ENCODE measurements at regions not wholly inside any gene's neighbourhood (a gene's known extent, or its start where the extent isn't known, plus 50 kb on each side); places are given as distances from the start of the nearest gene placed in this dataset.
"Not testable (repeated sequence)": the region's sequence is repeated elsewhere in the genome, so short reads cannot be mapped to it uniquely, and the experiment has no call there.

- no peak for DNase-seq (ENCODE audit: low spot score)
Measured at GRCh38 chr9:119917175-119917574, 547.9 kb upstream of the BRINP1 start.

DNA sequence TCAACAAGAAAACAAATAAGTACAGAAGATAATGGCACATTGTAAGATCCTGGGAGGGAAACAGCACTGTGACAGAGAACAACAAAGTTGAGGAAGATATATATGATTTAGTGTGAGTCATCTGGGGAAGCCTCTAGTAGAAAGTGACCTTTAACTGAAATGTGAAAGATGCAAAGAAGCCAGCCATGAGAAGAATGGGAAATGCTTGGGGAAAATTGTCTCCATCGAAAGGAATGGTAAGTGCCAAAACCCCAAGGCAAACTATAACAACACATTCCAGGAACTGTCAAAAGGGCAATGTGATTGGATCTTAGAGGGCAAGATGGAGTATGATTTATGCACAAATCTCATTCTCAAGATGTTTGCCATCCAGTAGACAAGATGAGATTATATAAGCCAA lies 537.8 kb upstream of the BRINP1 start:
- DNase-seq (ENCODE audit: low spot score): no peak

GRCh38 chr9:119905724-119906123 lies 536.5 kb upstream of the BRINP1 start:
- no peak for DNase-seq (ENCODE audit: low spot score)

- no peak for DNase-seq (ENCODE audit: low spot score)
Measured at GRCh38 chr9:119903851-119904250, 534.6 kb upstream of the BRINP1 start.

DNA sequence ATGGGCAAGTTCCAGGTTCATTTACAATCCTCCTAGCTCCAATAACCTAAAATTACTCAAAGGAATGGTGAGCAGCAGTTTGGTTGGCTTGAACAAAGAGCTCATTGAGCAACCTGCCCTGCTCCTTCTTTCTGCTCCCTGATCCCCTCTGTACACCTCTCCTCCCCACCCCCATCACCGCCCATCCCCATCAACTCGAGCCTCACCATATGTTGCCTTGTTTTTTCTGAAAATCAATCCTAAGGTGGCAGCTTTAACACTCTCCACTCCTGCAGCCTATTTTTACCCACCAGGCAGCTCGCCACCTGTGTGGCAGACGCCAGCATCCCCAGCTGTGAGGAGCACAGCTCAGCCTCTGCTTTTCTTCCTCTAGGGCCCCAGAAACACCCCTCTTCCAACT lies 533.4 kb upstream of the BRINP1 start:
- no peak for DNase-seq (ENCODE audit: low spot score)

DNA sequence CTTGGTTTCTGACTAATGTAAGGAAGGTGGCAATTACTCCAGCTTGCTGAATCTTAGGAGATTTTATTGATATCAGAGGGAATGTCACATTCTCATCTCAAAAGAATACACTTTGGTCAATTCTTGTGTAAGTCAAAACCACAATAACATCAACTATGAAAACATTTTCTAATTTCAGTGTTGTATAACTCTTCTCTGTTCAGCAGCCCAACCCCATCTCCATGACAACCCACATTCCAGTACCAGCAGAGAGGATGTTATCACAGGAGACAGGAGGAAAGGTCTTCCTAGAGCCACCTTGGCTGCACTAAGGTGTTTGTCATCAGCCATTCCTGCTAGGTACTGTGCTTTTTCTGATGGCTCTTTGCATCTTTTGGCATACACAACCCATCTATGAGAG lies 529.1 kb upstream of the BRINP1 start:
- no peak for DNase-seq (ENCODE audit: low spot score)

- DNase-seq (ENCODE audit: low spot score): no peak
Measured at GRCh38 chr9:119884438-119884837, 515.2 kb upstream of the BRINP1 start.

DNA sequence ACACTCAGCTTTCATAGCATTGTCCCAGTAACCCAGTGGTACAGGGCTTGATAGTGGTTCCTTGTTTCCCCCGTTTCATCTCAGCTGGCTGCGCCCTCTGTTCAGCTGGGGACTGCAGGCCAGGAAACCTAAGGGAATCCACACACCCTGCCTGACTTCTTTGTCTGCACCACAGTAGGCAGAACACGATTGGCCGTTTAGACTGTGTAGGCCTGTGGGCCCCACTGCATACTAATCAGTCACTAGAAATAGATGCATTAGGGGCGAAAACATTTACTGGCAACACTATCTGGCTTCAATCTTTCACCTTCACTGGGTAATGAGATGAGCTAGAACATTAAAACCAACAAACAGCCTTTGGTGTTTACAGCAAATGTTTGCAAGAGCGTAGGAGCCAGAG lies 512.7 kb upstream of the BRINP1 start:
- no peak for DNase-seq (ENCODE audit: low spot score)

DNA sequence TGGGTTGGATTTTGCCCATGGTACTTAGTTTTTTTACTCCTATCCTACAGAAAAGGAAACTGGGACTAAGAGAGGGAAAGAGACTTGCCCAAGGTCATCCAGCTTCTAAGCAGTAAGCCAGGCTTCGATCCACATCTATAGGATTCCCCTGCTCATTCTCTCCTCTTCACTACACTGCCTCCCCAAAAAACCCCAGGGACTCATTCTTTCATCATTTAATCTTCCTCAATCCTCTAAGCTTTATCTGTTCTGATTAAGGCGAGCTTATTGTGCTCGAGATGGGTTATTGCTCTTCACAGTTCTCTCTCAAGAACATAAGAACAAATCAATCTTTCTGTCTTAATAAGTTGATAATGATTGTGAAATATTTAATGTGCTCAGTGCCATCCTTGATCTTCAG lies 511.1 kb upstream of the BRINP1 start:
- DNase-seq (ENCODE audit: low spot score): no peak

- no peak for DNase-seq (ENCODE audit: low spot score)
Measured at GRCh38 chr9:119877306-119877705, 508.1 kb upstream of the BRINP1 start.

DNA sequence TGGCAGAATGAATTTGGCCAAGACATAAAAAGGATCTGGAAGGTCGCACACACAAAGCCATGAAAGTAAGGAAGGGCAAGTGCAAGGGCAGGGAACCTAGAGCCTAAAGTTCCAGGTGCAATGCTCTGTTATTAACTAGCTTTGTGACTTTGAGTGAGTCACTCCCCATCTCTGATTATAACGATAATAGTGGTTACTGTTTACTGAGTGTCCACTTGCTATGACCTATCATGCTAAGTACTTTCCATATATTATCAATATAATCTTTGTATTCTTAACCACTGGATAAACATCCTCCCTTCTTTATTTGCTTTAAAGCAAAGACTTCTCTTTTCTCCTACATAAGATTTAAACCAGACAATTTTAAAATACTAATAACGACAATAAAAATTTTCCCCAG lies 504.6 kb upstream of the BRINP1 start:
- no peak for DNase-seq (ENCODE audit: low spot score)

DNA sequence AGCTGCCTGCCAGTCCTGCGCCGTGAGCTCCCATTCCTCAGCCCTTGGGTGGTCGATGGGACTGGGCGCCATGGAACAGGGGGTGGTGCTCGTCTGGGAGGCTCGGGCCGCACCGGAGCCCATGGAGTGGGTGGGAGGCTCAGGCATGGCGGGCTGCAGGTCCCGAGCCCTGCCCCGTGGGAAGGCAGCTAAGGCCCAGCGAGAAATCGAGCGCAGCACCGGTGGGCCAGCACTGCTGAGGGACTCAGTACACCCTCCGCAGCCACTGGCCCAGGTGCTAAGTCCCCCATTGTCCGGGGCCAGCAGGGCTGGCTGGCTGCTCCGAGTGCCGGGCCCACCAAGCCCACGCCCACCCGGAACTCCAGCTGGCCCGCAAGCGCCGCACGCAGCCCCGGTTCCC lies 501.0 kb upstream of the BRINP1 start:
- not testable (repeated sequence) for DNase-seq (ENCODE audit: low spot score)

GRCh38 chr9:119868694-119869093 lies 499.5 kb upstream of the BRINP1 start:
- DNase-seq (ENCODE audit: low spot score): no peak

DNA sequence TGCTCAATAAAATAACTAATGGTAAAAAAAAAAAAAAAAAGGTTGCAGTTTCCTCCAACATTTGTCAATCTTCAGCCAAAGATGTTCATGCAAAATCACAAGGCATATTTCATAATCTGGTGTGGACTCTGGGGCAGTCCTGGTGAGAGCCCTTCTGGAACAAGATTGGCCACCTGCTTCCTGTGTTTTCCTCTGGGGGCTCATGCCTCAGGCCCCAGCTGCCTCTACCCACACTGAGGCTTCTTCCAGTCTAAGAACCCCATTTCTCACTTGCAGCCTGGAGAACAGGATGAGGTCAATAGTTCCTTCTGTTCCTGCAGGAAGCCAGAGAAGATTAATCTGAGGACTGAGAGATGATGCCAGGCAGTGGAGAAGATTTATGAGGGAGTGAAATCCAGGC lies 492.6 kb upstream of the BRINP1 start:
- DNase-seq (ENCODE audit: low spot score): no peak

DNA sequence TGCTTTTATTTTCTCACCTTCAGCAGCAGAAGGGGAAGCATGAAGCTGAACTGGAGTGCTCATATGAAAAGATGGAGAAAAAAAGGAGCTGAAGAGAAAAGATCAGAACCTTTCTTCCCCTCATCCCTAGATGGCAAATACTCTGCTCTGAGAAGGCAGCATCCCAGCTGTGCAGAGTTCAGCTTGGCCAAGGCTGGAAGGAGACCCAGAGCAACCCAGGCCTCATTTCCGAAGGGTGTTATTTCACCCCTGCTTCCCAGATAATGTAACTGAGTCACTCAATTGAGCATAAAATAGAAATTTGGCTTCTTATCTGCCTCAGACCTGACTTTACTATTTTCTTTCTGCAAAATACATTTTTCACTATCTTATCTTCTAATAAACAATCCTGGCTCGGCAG lies 489.9 kb upstream of the BRINP1 start:
- DNase-seq (ENCODE audit: low spot score): no peak

DNA sequence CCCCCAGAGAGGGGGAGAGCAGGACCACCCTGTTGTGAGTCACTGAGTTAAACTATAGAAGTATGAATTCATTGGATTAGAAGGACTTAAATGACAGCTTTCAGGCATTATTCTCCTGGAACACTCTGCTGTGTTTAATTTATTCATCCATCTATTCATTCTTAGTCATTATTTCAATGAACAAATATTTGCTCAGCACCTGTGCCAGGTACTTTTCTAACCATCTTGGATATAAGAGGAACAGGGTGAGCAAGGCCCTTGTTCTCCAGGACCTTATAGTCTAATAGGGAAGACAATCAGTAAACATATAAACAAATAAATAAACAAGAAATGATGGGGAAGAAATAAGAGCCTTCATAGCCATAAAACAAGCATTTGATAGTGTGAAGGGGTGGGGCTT lies 483.9 kb upstream of the BRINP1 start:
- no peak for DNase-seq (ENCODE audit: low spot score)

GRCh38 chr9:119852390-119852789 lies 483.2 kb upstream of the BRINP1 start:
- DNase-seq (ENCODE audit: low spot score): no peak

DNA sequence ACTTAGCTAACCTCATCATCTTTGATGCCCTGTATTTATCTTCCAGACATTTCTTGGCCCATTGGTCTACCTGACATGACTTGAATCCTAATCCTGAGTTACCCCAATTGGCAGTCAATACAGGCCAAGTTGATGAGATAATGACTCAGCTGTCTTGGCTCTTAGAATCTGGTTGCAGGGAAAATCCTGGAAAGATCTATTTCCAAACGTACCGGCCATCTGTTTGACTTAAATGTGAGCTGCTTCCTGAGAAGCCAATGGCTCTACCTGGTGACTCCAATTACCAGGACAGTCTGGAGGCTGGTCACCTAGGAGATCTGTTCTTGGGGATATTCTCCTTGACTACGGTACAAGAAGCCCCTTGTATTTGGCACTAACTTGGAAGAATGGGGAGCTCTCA lies 475.2 kb upstream of the BRINP1 start:
- no peak for DNase-seq (ENCODE audit: low spot score)

- no peak for DNase-seq (ENCODE audit: low spot score)
Measured at GRCh38 chr9:119841016-119841415, 471.8 kb upstream of the BRINP1 start.

DNA sequence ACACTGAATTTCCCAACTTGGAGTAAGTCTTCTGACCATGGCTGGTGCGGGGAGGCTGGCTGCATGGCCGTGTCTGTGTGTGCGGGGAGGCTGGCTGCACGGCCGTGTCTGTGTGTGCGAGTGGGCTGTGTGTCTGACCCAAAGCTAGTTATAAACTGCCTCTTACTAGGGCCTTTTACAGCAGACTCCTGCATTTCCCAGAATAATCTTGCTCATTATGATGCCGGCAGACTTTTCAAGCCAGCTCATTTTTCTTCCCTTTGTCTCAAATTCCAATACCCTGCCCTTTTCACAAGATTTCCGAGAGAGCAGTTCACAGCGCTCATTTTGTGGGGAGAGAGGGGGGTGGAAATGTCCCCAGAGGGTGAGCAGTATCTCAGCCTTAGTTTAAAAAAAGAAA lies 470.7 kb upstream of the BRINP1 start:
- no peak for DNase-seq (ENCODE audit: low spot score)

DNA sequence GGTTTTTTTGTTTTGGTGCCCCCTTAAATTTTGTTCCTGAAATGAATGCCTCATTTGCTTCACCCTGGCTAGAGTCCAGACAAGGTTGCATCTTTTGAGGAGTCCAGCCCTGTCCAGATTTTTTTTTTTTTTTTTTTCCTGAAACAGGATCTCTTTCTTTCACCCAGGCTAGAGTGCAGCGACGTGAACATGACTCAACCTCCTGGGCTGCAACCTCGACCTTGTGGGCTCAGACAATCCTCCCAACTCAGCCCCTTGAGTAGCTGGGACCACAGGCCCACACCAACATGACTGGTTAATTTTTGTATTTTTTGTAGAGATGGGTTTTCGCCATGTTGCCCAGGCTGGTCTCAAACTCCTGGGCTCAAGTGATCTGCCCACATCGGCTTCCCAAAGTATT lies 469.0 kb upstream of the BRINP1 start:
- no peak for DNase-seq (ENCODE audit: low spot score)

GRCh38 chr9:119836036-119836435 lies 466.8 kb upstream of the BRINP1 start:
- no peak for DNase-seq (ENCODE audit: low spot score)

DNA sequence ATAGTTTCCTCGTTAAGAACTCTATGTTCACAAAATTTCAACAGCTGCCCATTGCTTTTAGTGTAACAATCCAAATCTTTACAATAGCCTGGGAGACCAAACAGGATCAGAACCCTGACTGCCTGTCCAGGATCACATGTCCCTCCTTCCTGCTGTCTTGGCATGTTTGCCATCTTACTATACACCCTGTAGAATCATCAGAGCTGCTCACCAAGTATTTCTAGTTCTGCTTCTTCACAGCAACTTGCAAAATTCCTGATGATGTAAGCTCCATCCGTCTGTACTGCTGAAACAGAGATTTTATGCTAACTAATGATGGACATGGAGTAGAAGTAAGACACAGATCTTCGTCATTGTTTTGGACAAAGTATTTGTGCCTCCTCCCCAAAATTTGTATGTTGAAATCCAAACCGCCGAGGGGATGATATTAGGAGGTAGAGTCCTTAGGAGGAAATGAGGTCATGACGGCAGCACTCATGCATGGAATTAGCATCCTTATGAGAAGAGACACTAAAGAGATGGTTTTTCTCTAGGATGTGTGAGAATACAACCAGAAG lies 464.9 kb upstream of the BRINP1 start:
- no peak for DNase-seq (ENCODE audit: low spot score)

DNA sequence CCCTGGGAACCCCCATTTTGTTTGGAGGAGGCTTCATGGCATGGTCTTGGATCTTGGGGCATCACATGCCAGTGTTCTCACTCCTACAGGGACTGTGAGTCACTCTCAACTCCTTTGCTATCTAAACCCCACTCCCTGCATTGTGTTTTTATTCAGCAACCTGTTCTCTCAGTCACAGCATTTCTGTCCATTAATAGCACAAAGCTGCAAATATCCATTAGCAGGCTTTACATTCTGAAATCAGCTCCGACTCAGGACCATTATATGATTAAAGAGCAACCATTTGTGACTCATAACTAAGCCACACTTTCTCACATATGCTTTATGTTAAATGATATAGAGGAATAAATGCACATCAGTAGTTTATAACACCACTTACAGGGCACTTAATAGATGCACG lies 462.1 kb upstream of the BRINP1 start:
- DNase-seq (ENCODE audit: low spot score): no peak

- no peak for DNase-seq (ENCODE audit: low spot score)
Measured at GRCh38 chr9:119829748-119830147, 460.5 kb upstream of the BRINP1 start.
